ENCODE measurements at regions not wholly inside any gene's neighbourhood (a gene's known extent, or its start where the extent isn't known, plus 50 kb on each side); places are given as distances from the start of the nearest gene placed in this dataset.

DNA sequence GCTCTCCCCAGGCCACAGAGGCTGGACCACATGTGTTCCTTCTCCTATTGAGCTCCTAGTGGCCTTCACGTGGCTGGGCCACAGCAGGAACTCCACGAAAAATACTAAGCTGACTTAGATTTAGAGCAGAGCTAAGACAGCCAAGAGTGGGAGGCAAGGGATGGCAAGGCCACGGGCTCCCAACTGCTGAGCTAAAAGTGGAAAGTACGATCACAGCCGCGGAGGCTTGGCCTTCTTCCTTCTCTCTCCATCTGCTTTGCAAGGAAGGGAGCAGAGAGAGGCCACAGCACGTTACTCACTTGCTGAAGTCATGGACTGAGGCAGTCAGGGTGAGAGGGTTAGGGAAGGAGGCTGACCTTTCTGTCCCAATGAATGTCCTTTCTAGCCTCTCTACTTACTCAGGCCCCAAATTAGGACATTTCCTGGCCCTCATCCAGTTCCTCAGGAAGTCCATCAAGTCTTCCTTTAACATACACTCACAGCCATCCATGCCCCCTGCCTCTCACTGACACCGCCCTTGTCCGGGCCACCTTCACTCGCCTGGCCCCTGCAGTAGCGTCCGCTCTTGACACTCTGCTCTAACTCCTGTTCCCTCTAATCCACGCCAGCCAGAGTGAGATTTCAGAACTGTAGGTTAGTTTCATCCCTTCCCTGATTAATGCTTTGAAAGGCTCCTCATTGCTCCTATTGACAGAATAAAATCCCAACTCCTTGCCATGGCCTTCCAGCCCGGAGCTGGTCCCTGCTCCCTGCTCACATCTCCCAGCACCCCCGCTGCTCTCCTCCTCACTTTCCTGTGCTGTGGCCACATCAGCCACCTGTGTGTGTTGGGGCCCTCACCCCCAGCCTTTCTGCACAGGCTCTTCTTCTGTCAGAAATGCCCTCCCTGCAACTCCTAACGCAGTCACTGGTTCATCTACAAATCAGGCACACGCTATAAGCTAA, 204.2 kb downstream of the CYP26B1 start:
- ATAC-seq (no peak), DNase-seq (no peak)
- Mint-ChIP-seq H3K4me3 (no peak overlapping the region), H3K27me3 (peaks cover 30% of the 10 kb centered on the region), H3K27ac (no peak overlapping the region), H3K4me1 (no peaks in the 10 kb centered on the region), H3K9me3 (no peaks in the 10 kb centered on the region)

DNA sequence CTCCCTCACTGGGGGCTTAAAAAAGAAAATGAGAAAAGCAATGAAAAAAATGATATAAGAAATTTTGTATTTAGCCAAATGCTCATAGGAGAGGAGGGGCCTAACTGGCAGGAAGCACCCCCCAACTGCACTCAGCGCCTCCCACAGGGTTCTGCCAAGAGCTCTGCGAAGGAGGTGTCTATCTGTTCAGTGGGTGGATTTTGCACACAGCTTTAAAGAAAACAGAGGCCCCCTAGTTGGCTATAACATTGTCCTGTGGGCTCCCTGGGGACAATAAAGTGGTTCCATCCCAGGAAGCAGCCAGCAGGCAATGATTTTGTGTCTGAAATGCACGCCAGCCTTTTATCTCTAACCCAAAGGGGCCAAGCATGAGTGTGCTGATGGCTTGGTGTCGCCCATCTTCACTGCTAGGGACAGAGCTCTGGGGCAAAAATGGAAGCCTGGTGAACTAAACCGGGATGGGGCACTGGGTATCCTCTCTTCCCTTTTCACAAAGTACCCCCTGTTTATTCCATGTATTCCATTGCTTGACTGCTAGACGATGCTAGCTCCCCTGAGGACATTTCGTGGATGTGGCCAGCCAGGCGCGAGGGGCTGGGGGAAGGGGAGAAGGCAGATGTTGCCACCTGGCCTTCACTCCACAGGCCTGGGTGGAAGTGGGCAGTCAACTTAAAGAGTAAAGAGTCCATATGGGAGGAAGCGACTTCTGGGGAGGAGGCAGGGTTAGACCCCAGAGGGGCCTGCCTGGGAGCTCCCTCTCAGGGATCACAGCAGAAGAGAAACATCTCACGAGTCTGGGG, 205.7 kb downstream of the CYP26B1 start:
- no peaks in the 10 kb centered on the region for H3K4me1 Mint-ChIP-seq
- DNase-seq (no peak), ATAC-seq (no peak)
- no peak overlapping the region for H3K4me3 Mint-ChIP-seq
- no peaks in the 10 kb centered on the region for H3K9me3 Mint-ChIP-seq
- H3K27ac Mint-ChIP-seq, result no peak overlapping the region
- H3K27me3 Mint-ChIP-seq, result peaks cover 30% of the 10 kb centered on the region

DNA sequence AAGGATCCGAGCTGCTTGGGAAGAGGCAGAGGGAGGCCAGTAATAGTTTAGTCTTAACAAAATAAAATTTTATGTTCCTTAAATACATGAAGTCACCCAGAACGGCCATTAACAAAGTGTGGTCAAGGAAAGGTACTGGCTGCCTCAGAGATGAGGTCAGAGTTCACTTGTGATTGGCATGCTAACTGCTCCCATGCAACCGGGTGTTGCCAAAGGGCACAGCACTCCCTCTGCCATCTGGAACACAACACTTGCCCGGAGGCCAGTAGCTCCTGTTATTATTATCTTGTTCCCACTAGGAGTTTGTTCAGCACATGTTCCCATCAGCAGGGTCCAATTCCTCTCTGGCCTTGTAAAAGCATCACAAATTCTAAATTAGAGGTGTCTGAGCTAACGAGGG, 207.0 kb downstream of the CYP26B1 start:
- H3K4me1 Mint-ChIP-seq, result no peaks in the 10 kb centered on the region
- H3K27me3 Mint-ChIP-seq, result peaks cover 30% of the 10 kb centered on the region
- ATAC-seq, result no peak
- H3K9me3 Mint-ChIP-seq, result no peaks in the 10 kb centered on the region
- no peak overlapping the region for H3K4me3 Mint-ChIP-seq
- DNase-seq, result no peak
- no peak overlapping the region for H3K27ac Mint-ChIP-seq

DNA sequence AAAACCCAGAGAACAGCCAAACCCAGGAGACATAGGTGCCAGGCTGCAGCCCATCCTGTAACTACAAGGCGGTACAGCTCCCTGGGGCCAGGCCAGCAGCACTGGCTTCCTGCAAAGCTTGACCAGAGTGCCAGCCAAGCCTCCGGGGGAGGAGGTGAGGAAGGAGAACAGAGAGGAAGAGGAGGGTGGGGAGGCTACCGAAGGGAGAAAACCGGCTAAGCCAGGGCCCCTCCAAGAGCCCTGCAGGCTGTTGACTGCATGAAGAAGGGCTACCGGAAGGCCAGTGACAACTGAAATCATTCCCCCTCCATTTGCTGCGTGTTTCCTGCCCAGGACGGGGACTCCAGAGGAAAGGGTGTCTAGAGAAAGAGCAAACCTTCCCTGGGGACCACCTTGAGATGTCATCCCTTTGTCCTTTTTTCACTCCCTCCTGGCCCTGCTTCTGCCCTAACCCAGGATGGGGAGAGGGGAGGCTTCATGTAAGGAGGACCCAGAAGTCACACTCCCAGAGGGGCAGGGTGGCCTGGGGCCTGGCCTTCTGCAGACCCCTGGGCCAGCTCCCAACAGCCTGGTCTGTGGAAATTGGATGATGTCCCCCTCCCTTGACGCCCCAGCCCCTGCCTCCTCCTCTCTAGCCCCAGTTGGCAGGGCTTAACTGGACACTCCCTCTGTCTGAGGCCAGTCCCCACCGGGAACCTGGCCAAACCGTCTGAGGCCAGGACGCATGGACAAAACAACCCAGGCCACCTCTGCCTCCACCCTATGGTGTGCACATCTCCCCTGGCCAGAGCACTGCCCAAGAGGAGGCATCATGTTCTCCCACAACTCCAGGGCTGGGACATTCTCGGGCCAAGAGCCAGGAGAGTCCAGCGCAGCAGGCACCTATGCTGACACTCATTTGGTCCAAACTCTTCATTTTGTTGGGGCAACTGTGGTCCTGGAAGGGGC, 207.8 kb downstream of the CYP26B1 start:
- no peaks in the 10 kb centered on the region for H3K4me1 Mint-ChIP-seq

DNA sequence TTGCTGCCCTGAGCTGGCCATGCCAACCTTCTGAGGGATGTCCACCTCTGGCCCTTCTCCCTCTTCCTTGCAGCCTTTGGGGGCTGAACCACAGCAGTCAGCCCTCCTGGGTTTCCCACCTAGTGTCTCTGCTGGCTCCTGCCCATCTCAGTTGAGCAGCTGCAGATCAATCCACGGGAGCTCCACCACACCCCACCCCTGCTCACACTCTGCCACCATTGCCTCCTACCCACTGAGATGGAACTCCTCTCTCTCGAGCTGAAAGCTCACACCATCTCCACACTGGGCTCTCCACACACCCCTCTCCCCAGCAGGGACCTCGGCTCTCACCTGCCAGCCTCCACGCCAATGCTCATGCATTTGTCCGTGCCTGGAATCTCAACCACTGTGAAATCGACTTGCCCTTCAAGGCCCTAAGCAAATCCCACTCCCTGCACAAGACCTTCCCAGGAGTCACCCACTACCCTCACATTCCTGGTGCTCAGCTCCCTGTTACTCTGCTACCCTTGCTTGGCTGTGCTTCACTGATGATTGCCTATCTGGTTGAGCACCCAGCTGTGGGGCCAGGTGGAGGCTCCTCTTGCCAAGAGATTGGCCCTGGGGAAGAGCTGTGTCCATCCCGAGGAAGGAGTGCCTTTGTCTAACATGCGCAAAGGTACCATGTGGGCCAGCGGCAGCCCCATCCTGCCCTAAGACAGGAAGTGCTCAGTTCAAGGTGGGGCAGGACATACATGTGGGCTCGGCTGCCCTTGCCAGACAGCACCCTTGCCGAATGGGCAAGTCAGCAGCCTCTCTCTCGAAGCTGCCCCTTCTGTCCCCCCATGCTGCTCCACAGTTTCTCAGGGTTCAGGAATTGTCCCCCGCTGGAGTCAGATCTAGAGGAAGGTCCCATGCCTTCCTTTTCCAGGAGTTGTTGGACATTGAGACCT, 208.7 kb downstream of the CYP26B1 start:
- H3K27me3 Mint-ChIP-seq, result peaks cover 29% of the 10 kb centered on the region
- no peak for DNase-seq
- ATAC-seq, result peak; percentile 29
- H3K4me3 Mint-ChIP-seq, result no peak overlapping the region
- no peaks in the 10 kb centered on the region for H3K9me3 Mint-ChIP-seq
- H3K27ac Mint-ChIP-seq, result peak overlapping the region in 1 of 2 donors; percentile 23
- H3K4me1 Mint-ChIP-seq, result no peaks in the 10 kb centered on the region

More for the DNA sequence above, 207.8 kb downstream of the CYP26B1 start:
- Mint-ChIP-seq H3K27ac (peak overlapping the region in 1 of 2 donors; percentile 38), H3K27me3 (peaks cover 29% of the 10 kb centered on the region), H3K9me3 (no peaks in the 10 kb centered on the region), H3K4me3 (no peak overlapping the region)
- ATAC-seq (peak; percentile 28), DNase-seq (no peak)

DNA sequence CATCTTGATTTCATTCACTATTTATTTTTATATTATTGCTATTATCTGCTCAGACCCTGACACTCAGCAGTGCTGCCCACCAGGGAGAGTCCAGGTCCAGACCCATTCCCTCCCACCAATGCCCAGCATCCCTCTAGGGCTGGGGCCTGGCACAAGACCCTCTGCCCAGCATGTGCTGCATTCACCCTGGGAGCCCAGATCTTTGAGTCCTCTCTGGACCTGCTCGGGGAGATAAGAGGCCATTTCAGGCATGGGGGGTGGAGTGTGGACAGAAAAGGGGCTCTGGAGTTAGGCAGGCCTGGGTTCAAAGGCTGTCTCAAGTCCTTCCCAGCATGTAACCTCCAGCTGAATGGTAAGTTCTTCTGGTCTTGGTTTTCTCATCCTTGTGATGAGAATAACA, 209.6 kb downstream of the CYP26B1 start:
- Mint-ChIP-seq H3K27me3 (peaks cover 29% of the 10 kb centered on the region), H3K9me3 (no peaks in the 10 kb centered on the region), H3K27ac (no peak overlapping the region), H3K4me1 (no peaks in the 10 kb centered on the region), H3K4me3 (no peak overlapping the region)
- ATAC-seq (no peak), DNase-seq (no peak)

DNA sequence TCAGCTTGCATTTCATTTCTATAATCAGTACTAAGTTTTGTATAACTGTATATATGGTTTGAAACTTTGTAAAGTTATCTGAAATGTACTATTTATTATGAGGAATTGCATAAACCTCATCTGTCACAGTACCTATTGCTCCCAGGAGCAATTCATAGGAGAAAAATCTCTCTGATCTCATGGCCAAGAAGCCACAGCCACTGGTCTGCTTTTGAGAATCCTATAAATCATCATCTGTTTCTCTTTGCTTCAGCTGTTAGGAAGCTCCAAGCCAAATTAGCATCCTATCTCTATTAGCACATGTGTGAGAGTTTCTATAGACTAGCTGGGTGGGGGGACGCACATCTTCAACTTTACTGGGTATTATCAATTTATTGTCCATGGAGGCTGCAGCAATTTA, 210.3 kb downstream of the CYP26B1 start:
- Mint-ChIP-seq H3K27me3 (peaks cover 29% of the 10 kb centered on the region), H3K27ac (no peak overlapping the region), H3K4me3 (no peak overlapping the region), H3K4me1 (no peaks in the 10 kb centered on the region), H3K9me3 (no peaks in the 10 kb centered on the region)
- DNase-seq, result no peak
- ATAC-seq, result no peak

DNA sequence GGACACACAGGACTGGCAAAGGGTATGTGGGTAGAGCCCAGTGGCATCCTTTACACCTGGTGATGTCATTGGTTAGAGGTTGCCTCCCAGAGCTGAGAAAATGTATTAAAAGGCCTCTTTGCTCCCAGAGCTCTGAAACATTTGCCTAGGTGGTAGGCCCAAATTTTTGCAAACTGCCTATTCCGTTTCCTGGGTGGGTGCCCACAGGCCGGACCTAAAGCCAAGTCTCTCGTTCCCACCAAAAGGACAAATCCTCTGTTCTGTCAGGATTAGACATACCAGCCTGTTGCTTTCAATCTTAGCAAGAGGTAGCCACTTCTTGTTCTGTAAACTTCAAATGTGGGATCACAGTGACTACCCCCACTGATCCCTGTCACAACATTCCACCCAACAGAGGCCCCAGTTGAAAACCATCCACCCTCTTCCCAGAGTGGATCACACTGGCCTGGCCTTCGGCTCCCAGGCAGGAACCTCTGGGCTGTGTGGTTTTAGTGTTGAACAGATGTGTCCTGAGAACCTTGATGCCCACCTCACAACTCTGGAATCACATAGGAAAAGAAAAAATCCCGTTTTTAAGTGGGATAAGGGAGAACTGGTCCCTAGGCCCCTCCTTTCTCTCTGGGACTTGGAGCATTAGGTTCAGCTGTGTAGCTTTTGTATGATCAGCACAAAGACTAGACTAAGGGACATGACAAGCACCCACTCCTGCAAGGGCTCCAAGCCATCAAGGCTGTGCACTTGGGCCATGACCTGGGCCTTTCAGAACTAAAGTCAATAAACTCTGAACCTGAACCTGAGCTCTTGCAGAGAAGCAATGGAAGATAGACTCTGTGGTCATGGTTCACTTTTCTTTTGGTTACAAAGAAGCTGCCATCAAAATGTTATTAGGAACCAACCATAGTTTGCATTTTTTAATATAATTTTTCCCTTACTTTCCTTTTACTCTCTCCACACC, 211.3 kb downstream of the CYP26B1 start:
- H3K27ac Mint-ChIP-seq, result no peak overlapping the region
- ATAC-seq, result no peak
- no peak for DNase-seq
- H3K9me3 Mint-ChIP-seq, result no peaks in the 10 kb centered on the region
- no peak overlapping the region for H3K4me3 Mint-ChIP-seq
- H3K4me1 Mint-ChIP-seq, result no peaks in the 10 kb centered on the region
- H3K27me3 Mint-ChIP-seq, result peaks cover 26% of the 10 kb centered on the region

DNA sequence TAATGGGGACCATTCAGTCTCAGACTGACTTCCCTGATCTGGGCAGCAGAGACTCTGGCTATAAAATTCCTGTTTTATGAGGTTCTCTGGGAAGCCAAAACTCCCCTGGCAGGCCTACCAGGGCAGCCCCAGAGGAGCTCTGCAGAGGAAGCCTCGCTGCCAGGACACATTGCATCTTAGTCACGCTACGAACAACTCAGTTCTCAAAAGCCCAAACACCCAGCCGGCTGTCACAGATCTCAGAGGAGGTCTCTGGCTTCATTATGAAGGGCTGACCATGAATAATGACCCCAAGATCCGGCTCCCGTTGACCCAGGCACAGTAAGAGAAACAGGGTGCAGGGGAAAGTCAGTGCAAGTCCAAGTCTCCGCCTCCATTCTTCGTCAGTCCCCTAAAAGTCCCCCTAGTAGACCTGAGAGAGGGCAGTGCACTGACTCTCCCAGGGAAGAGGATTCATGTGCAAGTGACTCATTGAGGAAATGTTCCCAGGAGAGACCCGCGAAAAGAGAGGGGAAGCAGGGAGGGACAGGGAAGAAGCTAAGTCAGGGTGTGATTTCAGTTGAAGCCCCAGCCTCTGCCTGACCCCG, 212.3 kb downstream of the CYP26B1 start:
- Mint-ChIP-seq H3K27ac (no peak overlapping the region), H3K9me3 (no peaks in the 10 kb centered on the region), H3K4me1 (no peaks in the 10 kb centered on the region), H3K27me3 (peaks cover 26% of the 10 kb centered on the region), H3K4me3 (no peak overlapping the region)
- ATAC-seq (no peak), DNase-seq (no peak)

DNA sequence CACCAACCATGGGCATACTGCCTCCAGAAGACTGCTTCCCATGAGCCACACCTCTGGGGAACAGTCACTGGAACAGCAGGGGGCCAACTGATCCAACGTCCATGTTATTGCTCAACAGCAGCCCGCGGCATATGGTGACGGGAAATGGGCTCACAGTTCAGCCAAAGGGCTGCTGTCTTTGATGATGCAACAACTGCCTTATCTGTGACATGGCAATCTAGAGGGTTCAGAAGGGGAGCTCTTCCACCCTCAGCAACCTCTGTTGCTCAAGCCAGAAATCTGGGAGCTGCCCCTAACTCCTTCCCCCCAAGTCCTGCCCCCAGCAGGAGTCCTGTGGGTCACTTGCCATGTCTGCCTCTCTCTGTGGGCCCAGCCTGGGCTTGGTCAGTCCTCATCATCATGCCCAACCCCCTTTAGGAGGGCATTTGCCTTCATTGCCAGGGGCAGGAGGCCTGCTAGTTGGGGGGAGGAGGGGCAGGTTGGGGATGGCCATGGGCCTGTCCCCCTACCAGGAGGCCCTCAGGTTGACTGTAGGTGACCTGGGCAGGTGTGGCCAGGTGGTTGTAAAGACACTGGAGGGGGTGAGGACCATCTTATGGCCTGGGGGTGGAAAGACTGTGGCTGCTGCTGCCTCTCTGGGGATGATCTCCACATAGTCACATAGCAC, 212.9 kb downstream of the CYP26B1 start:
- no peaks in the 10 kb centered on the region for H3K9me3 Mint-ChIP-seq
- no peaks in the 10 kb centered on the region for H3K4me1 Mint-ChIP-seq
- H3K4me3 Mint-ChIP-seq, result no peak overlapping the region
- no peak overlapping the region for H3K27ac Mint-ChIP-seq
- DNase-seq (no peak), ATAC-seq (no peak)
- H3K27me3 Mint-ChIP-seq, result peaks cover 26% of the 10 kb centered on the region

DNA sequence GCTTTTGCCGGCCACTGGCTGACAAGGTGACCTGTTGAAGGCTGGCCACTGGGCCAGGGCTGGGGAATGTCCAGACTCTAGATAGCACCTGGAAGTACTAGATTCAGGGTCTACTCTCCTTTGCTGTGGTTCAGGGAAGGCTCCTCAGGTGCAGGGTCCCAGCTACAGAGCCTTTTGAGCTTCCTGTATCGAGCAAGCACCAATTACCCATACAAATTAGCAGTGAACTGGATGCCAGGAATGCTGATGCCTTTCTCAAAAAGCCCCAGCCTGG, 213.4 kb downstream of the CYP26B1 start:
- peaks cover 26% of the 10 kb centered on the region for H3K27me3 Mint-ChIP-seq
- ATAC-seq (no peak), DNase-seq (no peak)
- no peak overlapping the region for H3K4me3 Mint-ChIP-seq
- H3K27ac Mint-ChIP-seq, result no peak overlapping the region
- no peaks in the 10 kb centered on the region for H3K4me1 Mint-ChIP-seq
- no peaks in the 10 kb centered on the region for H3K9me3 Mint-ChIP-seq

DNA sequence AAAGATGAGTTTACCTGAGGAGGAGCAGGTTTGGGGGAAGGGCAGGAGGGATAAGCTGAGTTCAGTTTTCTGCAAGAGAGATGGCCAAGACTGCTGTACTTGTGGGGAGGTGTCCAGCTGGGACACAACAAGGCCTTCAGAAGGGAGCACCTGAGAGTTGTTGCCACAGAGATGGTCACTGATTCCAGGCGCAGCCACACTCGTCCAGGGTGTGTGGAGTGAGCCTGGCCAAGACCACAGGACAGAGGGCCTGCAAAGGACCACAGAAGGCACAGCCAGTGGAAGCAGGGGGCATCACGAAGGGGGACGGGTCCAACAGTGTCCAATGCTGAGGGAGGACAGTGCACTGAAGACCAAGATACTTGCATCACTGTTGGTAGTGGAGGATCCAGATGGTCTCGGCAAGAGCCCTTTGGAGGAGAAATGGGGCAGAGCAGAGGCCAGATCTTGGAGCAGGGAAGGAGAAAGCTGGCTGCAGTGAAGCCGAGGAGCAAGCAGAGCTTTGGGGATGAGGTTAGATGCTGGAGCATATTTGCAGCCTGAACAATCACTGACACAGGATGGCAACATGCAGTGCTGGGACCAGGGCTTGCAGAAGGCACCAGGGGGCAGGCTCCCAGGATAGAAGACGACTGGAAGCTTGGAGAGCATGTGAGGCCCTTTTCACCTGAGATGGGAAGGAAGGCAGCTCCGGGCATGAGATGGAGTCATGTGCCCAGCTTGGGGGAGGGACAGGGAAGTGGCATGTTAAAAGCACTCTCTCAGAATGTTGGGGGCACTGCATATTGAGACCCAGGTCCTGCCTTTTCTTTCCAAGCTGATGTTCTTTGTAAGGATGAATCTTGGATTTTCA, 214.0 kb downstream of the CYP26B1 start:
- DNase-seq (no peak), ATAC-seq (no peak)
- Mint-ChIP-seq H3K4me1 (no peaks in the 10 kb centered on the region), H3K27ac (peak overlapping the region in 1 of 2 donors; percentile 75), H3K9me3 (no peaks in the 10 kb centered on the region), H3K4me3 (no peak overlapping the region), H3K27me3 (peaks cover 20% of the 10 kb centered on the region)
